ENCODE measurements at regions not wholly inside any gene's neighbourhood (a gene's known extent, or its start where the extent isn't known, plus 50 kb on each side); places are given as distances from the start of the nearest gene placed in this dataset.

- no peak for DNase-seq (ENCODE audit: low read depth in 1 of 2, low spot score in 1 of 2)
- TF ChIP-seq, protein P1, sequence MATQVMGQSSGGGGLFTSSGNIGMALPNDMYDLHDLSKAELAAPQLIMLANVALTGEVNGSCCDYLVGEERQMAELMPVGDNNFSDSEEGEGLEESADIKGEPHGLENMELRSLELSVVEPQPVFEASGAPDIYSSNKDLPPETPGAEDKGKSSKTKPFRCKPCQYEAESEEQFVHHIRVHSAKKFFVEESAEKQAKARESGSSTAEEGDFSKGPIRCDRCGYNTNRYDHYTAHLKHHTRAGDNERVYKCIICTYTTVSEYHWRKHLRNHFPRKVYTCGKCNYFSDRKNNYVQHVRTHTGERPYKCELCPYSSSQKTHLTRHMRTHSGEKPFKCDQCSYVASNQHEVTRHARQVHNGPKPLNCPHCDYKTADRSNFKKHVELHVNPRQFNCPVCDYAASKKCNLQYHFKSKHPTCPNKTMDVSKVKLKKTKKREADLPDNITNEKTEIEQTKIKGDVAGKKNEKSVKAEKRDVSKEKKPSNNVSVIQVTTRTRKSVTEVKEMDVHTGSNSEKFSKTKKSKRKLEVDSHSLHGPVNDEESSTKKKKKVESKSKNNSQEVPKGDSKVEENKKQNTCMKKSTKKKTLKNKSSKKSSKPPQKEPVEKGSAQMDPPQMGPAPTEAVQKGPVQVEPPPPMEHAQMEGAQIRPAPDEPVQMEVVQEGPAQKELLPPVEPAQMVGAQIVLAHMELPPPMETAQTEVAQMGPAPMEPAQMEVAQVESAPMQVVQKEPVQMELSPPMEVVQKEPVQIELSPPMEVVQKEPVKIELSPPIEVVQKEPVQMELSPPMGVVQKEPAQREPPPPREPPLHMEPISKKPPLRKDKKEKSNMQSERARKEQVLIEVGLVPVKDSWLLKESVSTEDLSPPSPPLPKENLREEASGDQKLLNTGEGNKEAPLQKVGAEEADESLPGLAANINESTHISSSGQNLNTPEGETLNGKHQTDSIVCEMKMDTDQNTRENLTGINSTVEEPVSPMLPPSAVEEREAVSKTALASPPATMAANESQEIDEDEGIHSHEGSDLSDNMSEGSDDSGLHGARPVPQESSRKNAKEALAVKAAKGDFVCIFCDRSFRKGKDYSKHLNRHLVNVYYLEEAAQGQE (IDR thresholded peaks at IDR 0.05; ENCODE audit: insufficient replicate concordance, low read depth): no peak
- no peak for TF ChIP-seq SPI1 (IDR thresholded peaks at IDR 0.05; ENCODE audit: borderline replicate concordance, low read depth)
- no peak for TF ChIP-seq POLR2AphosphoS5 (IDR thresholded peaks at IDR 0.05; ENCODE audit: low read depth)
- TF ChIP-seq CTCF (IDR thresholded peaks at IDR 0.05; ENCODE audit: insufficient read depth, low read length): no peak
- no peak for TF ChIP-seq GABPA (IDR thresholded peaks at IDR 0.05; ENCODE audit: low read depth)
- H3K27ac ChIP-seq (replicated peaks): no peak overlapping the region
- no peaks in the 10 kb centered on the region for H3K27me3 ChIP-seq (ENCODE audit: insufficient read depth, poor library complexity, severe bottlenecking)
- H3K4me3 ChIP-seq (replicated peaks; ENCODE audit: insufficient read depth, low read length): no peak overlapping the region
Observed at GRCh38 chr20:58155148-58155925, 73.1 kb downstream of the ANKRD60 start.

- TF ChIP-seq CTCF (IDR thresholded peaks at IDR 0.05; ENCODE audit: insufficient read depth, low read length) (no peak), GABPA (IDR thresholded peaks at IDR 0.05; ENCODE audit: low read depth) (no peak), POLR2AphosphoS5 (IDR thresholded peaks at IDR 0.05; ENCODE audit: low read depth) (no peak), SPI1 (IDR thresholded peaks at IDR 0.05; ENCODE audit: borderline replicate concordance, low read depth) (no peak)
- TF ChIP-seq, protein P1 (IDR thresholded peaks at IDR 0.05; ENCODE audit: insufficient replicate concordance, low read depth): no peak
- no peak overlapping the region for H3K4me3 ChIP-seq (replicated peaks; ENCODE audit: insufficient read depth, low read length)
- no peaks in the 10 kb centered on the region for H3K27me3 ChIP-seq (ENCODE audit: insufficient read depth, poor library complexity, severe bottlenecking)
- no peak for DNase-seq (ENCODE audit: low read depth in 1 of 2, low spot score in 1 of 2)
- H3K27ac ChIP-seq (replicated peaks): no peak overlapping the region
Observed at GRCh38 chr20:58154113-58154512, 74.3 kb downstream of the ANKRD60 start.

GRCh38 chr20:58153121-58153520 lies 75.3 kb downstream of the ANKRD60 start:
- H3K27ac ChIP-seq (replicated peaks): no peak overlapping the region
- DNase-seq (ENCODE audit: low read depth in 1 of 2, low spot score in 1 of 2): no peak
- H3K27me3 ChIP-seq (ENCODE audit: insufficient read depth, poor library complexity, severe bottlenecking): no peaks in the 10 kb centered on the region
- TF ChIP-seq POLR2AphosphoS5 (IDR thresholded peaks at IDR 0.05; ENCODE audit: low read depth): no peak
- no peak for TF ChIP-seq CTCF (IDR thresholded peaks at IDR 0.05; ENCODE audit: insufficient read depth, low read length)
- no peak for TF ChIP-seq SPI1 (IDR thresholded peaks at IDR 0.05; ENCODE audit: borderline replicate concordance, low read depth)
- no peak for TF ChIP-seq GABPA (IDR thresholded peaks at IDR 0.05; ENCODE audit: low read depth)
- TF ChIP-seq, protein P1 (IDR thresholded peaks at IDR 0.05; ENCODE audit: insufficient replicate concordance, low read depth): no peak
- no peak overlapping the region for H3K4me3 ChIP-seq (replicated peaks; ENCODE audit: insufficient read depth, low read length)
